ENCODE measurements at regions not wholly inside any gene's neighbourhood (a gene's known extent, or its start where the extent isn't known, plus 50 kb on each side); places are given as distances from the start of the nearest gene placed in this dataset.
A peak's percentile ranks its signal among the peaks of the same experiment; 100 is the strongest.

GRCh38 chr10:111556666-111557065 is 479.8 kb downstream of the ADRA2A start:
- Mint-ChIP-seq H3K4me3 (no peak overlapping the region), H3K4me1 (ENCODE audit: low read depth) (no peaks in the 10 kb centered on the region), H3K27ac (no peak overlapping the region), H3K9me3 (no peaks in the 10 kb centered on the region), H3K27me3 (ENCODE audit: low read depth) (peaks cover 5% of the 10 kb centered on the region), H3K36me3 (ENCODE audit: low read depth) (no peaks in the 10 kb centered on the region)
- intact Hi-C loops (cut with micrococcal nuclease), result no loop called here
- no peak for DNase-seq
- CTCF ChIA-PET, result no interaction called here

DNA sequence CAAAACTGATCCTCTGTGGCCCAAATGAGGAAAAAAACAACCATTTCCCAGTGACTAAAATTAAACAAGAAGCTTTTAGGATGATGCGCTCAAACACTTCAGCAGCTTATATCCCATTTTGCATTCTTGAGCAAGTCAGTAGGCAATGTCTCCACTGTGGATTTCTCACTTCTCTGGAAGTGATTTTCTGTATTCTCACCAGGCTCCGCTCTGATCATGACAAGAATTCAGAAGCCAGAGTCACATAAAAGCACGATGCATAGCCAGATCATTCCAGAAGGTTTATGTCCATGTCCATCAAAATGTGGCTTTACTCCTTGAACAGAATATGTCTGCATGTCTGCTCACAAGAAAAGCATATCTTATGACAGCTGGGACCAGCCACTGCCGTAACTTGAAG is 481.4 kb downstream of the ADRA2A start:
- Mint-ChIP-seq H3K4me1 (ENCODE audit: low read depth) (no peaks in the 10 kb centered on the region), H3K27me3 (ENCODE audit: low read depth) (peaks cover 9% of the 10 kb centered on the region), H3K36me3 (ENCODE audit: low read depth) (no peaks in the 10 kb centered on the region), H3K27ac (no peak overlapping the region), H3K4me3 (no peak overlapping the region), H3K9me3 (no peaks in the 10 kb centered on the region)
- CTCF ChIA-PET, result no interaction called here
- intact Hi-C loops (cut with micrococcal nuclease), result no loop called here
- DNase-seq, result no peak

DNA sequence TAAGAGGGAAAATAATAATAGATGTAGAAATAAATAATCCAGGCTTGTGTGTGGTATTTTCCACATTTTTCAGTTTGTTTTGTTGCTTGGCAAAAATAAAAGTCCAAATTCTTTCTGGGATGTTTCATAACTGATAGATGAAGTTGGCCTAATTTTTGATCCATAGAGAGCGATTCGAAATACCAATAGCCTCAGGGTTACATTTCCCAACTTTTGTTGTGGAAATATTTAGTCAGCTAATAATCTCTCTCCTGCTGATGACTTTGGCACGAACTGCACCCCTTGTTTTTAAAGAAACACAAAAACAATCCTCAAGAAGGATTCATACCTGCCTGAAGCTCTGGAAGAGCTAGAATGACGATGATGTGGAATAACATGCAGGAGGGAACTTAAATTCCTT is 483.2 kb downstream of the ADRA2A start:
- Mint-ChIP-seq H3K27me3 (ENCODE audit: low read depth) (peaks cover 9% of the 10 kb centered on the region), H3K36me3 (ENCODE audit: low read depth) (no peaks in the 10 kb centered on the region), H3K4me1 (ENCODE audit: low read depth) (no peaks in the 10 kb centered on the region), H3K9me3 (no peaks in the 10 kb centered on the region), H3K27ac (no peak overlapping the region), H3K4me3 (no peak overlapping the region)
- CTCF ChIA-PET, result no interaction called here
- DNase-seq, result no peak
- intact Hi-C loops (cut with micrococcal nuclease), result no loop called here

DNA sequence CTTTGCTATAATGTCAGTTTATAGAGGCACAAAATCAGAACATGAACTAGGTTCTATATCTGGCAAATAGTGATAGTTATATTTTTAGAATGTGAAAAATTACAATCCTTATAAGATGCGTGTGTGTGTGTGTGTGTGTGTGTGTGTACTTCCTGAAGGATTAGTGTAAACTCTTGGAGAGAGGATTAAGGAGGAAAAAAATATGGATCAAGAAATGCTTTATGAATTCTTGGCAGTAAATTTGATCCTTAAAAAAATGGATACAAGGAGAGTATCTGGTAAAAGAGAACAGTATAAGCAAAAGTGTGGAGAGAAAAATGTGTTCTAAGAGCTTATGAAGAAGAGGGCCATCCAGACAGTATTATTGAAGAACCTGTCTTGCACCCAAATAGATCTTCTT is 484.3 kb downstream of the ADRA2A start:
- H3K4me1 Mint-ChIP-seq (ENCODE audit: low read depth), result no peaks in the 10 kb centered on the region
- H3K9me3 Mint-ChIP-seq, result no peaks in the 10 kb centered on the region
- no peaks in the 10 kb centered on the region for H3K36me3 Mint-ChIP-seq (ENCODE audit: low read depth)
- H3K27ac Mint-ChIP-seq, result no peak overlapping the region
- no peak for DNase-seq
- peaks cover 9% of the 10 kb centered on the region for H3K27me3 Mint-ChIP-seq (ENCODE audit: low read depth)
- no peak overlapping the region for H3K4me3 Mint-ChIP-seq
- intact Hi-C loops (cut with micrococcal nuclease), result no loop called here
- CTCF ChIA-PET, result no interaction called here

DNA sequence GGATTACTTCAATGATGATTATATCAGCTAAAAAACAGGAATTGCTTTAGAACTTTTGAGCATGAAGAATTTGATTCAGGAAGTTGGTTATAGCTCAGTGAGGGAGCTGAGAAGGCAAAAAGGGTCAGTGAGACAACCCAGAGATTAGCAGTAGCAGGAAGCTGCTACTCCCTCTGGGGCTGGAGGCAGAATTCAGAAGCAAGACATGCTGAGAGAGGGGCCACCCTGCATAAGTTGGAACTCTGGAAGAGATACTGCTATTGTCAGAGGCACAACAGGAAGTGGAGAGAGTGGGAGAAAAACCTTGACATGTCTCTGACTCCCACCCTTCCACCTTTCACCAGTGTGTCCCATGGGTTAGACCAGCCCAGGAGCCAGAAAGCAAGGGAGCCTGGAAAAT is 488.7 kb downstream of the ADRA2A start:
- CTCF ChIA-PET, result interaction anchor here (0.8 kb wide), 1 partner anchor 495 kb away, joined by 3 read pairs; no protein-coding TSS in a partner anchor
- peaks cover 11% of the 10 kb centered on the region for H3K27me3 Mint-ChIP-seq (ENCODE audit: low read depth)
- no peaks in the 10 kb centered on the region for H3K9me3 Mint-ChIP-seq
- H3K4me1 Mint-ChIP-seq (ENCODE audit: low read depth), result no peaks in the 10 kb centered on the region
- no peak overlapping the region for H3K4me3 Mint-ChIP-seq
- H3K36me3 Mint-ChIP-seq (ENCODE audit: low read depth), result no peaks in the 10 kb centered on the region
- no peak overlapping the region for H3K27ac Mint-ChIP-seq
- intact Hi-C loops (cut with micrococcal nuclease), result no loop called here
- no peak for DNase-seq

DNA sequence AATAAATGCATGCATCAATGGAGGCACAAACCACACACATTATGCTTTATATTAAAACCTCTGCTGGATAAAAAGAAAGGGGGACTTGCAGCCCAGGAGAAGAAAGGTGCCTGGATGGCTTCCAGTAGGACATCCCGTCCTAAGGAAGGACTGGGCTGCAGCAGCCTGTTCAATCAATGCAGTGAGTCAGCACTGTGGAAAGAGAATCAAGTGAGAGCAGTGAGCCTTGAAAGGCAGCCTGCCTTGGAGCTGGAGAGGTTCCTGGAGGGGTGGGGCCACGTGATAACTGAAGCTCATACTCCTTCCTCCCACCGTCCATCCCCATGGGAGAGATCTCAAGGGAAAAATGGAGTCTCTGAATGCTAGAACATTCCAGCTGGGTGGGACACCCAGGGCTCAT is 501.2 kb downstream of the ADRA2A start:
- no peaks in the 10 kb centered on the region for H3K4me1 Mint-ChIP-seq (ENCODE audit: low read depth)
- H3K9me3 Mint-ChIP-seq, result peaks cover 1% of the 10 kb centered on the region
- no peaks in the 10 kb centered on the region for H3K36me3 Mint-ChIP-seq (ENCODE audit: low read depth)
- H3K27ac Mint-ChIP-seq, result no peak overlapping the region
- peaks cover 24% of the 10 kb centered on the region for H3K27me3 Mint-ChIP-seq (ENCODE audit: low read depth)
- intact Hi-C loops (cut with micrococcal nuclease), result no loop called here
- DNase-seq, result no peak
- H3K4me3 Mint-ChIP-seq, result no peak overlapping the region
- CTCF ChIA-PET, result no interaction called here

DNA sequence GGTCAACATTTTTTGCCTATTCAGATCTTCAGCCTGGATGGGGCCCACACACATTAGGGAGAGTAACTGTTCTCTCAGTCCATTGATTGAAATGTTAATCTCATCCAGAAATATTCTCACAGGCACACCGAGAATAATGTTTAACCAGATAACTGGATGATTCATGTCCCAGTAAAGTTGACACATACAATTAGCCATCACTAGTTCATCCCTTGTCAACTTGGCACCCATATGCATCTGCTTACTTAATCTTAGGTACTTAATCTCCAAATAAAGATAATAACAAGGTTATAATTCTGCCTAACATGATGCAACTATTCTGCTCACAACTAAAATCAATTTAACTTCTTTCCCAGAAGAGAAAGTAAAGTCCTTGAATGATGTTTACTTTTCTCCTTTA is 502.6 kb downstream of the ADRA2A start:
- Mint-ChIP-seq H3K27ac (no peak overlapping the region), H3K27me3 (ENCODE audit: low read depth) (peaks cover 22% of the 10 kb centered on the region), H3K4me1 (ENCODE audit: low read depth) (no peaks in the 10 kb centered on the region), H3K4me3 (no peak overlapping the region), H3K9me3 (no peaks in the 10 kb centered on the region), H3K36me3 (ENCODE audit: low read depth) (no peaks in the 10 kb centered on the region)
- no peak for DNase-seq
- CTCF ChIA-PET, result no interaction called here
- intact Hi-C loops (cut with micrococcal nuclease), result no loop called here

DNA sequence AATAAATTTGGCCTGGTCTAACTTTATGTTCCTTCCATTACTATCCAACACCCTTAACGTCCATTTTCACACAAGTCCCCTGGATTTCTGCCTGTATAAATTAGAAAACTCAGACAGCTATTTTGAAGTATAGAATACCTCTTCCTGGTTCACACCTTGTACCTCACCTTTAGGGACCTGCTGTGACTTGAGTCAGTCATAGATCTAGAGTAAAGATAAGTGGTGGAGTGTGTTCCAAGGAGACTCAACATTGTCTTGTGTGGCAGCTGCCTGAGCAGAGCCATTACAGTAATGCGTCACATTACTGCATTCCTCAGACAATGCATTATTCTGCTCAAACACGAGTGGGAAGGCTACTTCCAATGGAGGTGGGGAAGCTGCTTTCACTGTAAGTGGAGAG is 513.9 kb downstream of the ADRA2A start:
- Mint-ChIP-seq H3K27ac (no peak overlapping the region), H3K4me1 (ENCODE audit: low read depth) (no peaks in the 10 kb centered on the region), H3K27me3 (ENCODE audit: low read depth) (no peaks in the 10 kb centered on the region), H3K36me3 (ENCODE audit: low read depth) (no peaks in the 10 kb centered on the region), H3K4me3 (no peak overlapping the region), H3K9me3 (no peaks in the 10 kb centered on the region)
- CTCF ChIA-PET, result interaction anchor here (0.6 to 1.6 kb wide), 3 partner anchors 9 to 158 kb away, joined by 3 to 4 read pairs (median 3); no protein-coding TSS in a partner anchor
- no peak for DNase-seq
- intact Hi-C loops (cut with micrococcal nuclease), result no loop called here

- no peaks in the 10 kb centered on the region for H3K36me3 Mint-ChIP-seq (ENCODE audit: low read depth)
- CTCF ChIA-PET, result no interaction called here
Measured at GRCh38 chr10:111593578-111593977, 516.7 kb downstream of the ADRA2A start.

DNA sequence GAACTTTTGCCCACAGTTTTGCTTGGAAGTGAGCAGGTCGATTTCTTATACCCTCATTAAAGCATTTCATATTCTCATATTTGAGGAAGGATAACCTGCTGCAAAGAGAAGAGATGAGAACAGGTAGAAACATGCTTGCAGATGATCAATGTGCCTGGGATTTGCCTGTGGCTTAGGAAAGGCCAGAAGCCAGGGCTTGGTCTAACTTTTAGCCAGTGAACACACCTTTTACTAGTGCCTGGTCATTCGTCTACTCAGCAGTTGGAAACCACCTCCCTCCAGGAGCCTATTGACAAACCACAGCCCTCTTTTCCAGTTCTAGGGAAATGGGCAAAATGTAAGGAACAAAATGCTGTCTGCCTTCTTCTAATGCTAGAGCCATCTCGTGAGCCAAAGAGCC is 518.3 kb downstream of the ADRA2A start:
- no peaks in the 10 kb centered on the region for H3K4me1 Mint-ChIP-seq (ENCODE audit: low read depth)
- intact Hi-C loops (cut with micrococcal nuclease), result loop anchor here (5.0 kb wide), 2 partner anchors 542 to 1283 kb away; no protein-coding TSS in a partner anchor
- CTCF ChIA-PET, result no interaction called here
- no peak overlapping the region for H3K27ac Mint-ChIP-seq
- no peaks in the 10 kb centered on the region for H3K9me3 Mint-ChIP-seq
- no peaks in the 10 kb centered on the region for H3K36me3 Mint-ChIP-seq (ENCODE audit: low read depth)
- no peak overlapping the region for H3K4me3 Mint-ChIP-seq
- H3K27me3 Mint-ChIP-seq (ENCODE audit: low read depth), result no peaks in the 10 kb centered on the region
- DNase-seq, result no peak

More at GRCh38 chr10:111593578-111593977, 516.7 kb downstream of the ADRA2A start:
- H3K4me1 Mint-ChIP-seq (ENCODE audit: low read depth), result no peaks in the 10 kb centered on the region
- H3K4me3 Mint-ChIP-seq, result no peak overlapping the region
- no peaks in the 10 kb centered on the region for H3K27me3 Mint-ChIP-seq (ENCODE audit: low read depth)
- H3K27ac Mint-ChIP-seq, result no peak overlapping the region
- H3K9me3 Mint-ChIP-seq, result no peaks in the 10 kb centered on the region
- DNase-seq, result no peak
- intact Hi-C loops (cut with micrococcal nuclease), result no loop called here

GRCh38 chr10:111598433-111599059 is 521.7 kb downstream of the ADRA2A start:
- Mint-ChIP-seq H3K4me3 (no peak overlapping the region), H3K36me3 (ENCODE audit: low read depth) (no peaks in the 10 kb centered on the region), H3K27ac (no peak overlapping the region), H3K27me3 (ENCODE audit: low read depth) (no peaks in the 10 kb centered on the region), H3K4me1 (ENCODE audit: low read depth) (no peaks in the 10 kb centered on the region), H3K9me3 (no peaks in the 10 kb centered on the region)
- CTCF ChIA-PET, result interaction anchor here (0.6 to 2.2 kb wide), 14 partner anchors 8 to 986 kb away, joined by 3 to 10 read pairs (median 4); partner anchors contain the start of gene ADRA2A
- peak; percentile 70 for DNase-seq
- intact Hi-C loops (cut with micrococcal nuclease), result loop anchor here (1.0 to 5.0 kb wide), 4 partner anchors 539 to 1286 kb away; no protein-coding TSS in a partner anchor

DNA sequence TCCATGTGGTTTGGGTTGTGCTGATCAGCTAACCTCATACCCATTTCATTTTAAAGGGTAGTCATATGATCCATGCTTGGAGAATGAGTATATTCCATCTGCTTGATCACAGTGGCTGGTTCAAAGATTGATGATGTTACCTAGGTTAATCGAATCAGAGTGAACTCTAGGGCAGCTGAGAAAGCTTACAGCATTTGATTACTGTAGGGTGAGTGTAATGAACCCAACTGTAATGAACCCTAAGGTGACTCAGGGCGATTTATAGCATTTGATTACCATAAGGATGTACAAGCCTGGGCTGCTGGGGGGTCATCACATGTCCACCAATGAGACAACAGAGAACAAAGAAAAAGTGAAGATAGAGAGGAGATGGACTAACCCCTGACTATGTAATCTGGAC is 523.1 kb downstream of the ADRA2A start:
- Mint-ChIP-seq H3K27me3 (ENCODE audit: low read depth) (peaks cover 5% of the 10 kb centered on the region), H3K4me1 (ENCODE audit: low read depth) (no peaks in the 10 kb centered on the region), H3K27ac (no peak overlapping the region), H3K4me3 (no peak overlapping the region), H3K36me3 (ENCODE audit: low read depth) (no peaks in the 10 kb centered on the region), H3K9me3 (no peaks in the 10 kb centered on the region)
- CTCF ChIA-PET, result interaction anchor here (1.2 kb wide), 1 partner anchor 9 kb away, joined by 4 read pairs; no protein-coding TSS in a partner anchor
- DNase-seq, result no peak
- intact Hi-C loops (cut with micrococcal nuclease), result loop anchor here (2.0 to 5.0 kb wide), 3 partner anchors 537 to 1288 kb away; no protein-coding TSS in a partner anchor

DNA sequence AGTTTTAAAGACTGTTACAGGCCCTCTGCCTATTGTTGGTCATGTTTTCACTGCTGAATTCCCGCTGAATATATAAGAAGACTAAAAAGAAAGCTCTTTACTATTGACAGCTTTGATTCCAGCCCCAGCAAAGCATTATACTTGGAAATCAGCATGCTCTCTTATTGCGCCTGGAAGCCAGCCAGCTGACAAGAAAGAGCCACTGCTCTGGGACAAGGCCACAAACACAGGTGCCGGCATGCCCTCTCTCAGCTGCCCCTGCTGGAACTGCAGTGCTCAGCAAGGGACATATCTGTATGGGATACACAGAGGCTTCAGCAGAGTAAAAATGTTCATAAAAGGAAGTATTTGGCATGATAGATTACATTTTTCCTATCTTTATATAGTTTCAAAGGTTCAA is 523.9 kb downstream of the ADRA2A start:
- CTCF ChIA-PET, result interaction anchor here (0.9 to 1.0 kb wide), 2 partner anchors 10 to 524 kb away, joined by 3 read pairs; partner anchors contain the start of gene ADRA2A
- no peak overlapping the region for H3K4me3 Mint-ChIP-seq
- intact Hi-C loops (cut with micrococcal nuclease), result no loop called here
- no peak overlapping the region for H3K27ac Mint-ChIP-seq
- no peaks in the 10 kb centered on the region for H3K36me3 Mint-ChIP-seq (ENCODE audit: low read depth)
- no peaks in the 10 kb centered on the region for H3K4me1 Mint-ChIP-seq (ENCODE audit: low read depth)
- no peak for DNase-seq
- H3K27me3 Mint-ChIP-seq (ENCODE audit: low read depth), result peaks cover 5% of the 10 kb centered on the region
- H3K9me3 Mint-ChIP-seq, result no peaks in the 10 kb centered on the region

Data from activated naive CD4-positive, alpha-beta T cell treated with anti-CD3 and anti-CD28 coated beads for 36 hours (primary cell).